Peyer's patch (tissue), 4 donors: ENCODE measurements at regions not wholly inside any gene's neighbourhood (a gene's known extent, or its start where the extent isn't known, plus 50 kb on each side); places are given as distances from the start of the nearest gene placed in this dataset.

Experiments used
- DNase-seq, 3 donors: peaks; one replicate each; pipeline ENCODE4 v3.0.0-alpha.2; 2017 to 2019
- H3K27ac ChIP-seq, 4 donors: fragments of 200-600 bp; sonication (generic); one replicate each; pipeline ENCODE4 v1.5.1; 2016 to 2019
- H3K27me3 ChIP-seq, 2 donors: fragments of 200-600 bp; sonication (generic); one replicate each; pipeline ENCODE4 v1.5.1; 2019
- H3K36me3 ChIP-seq, 3 donors: fragments of 200-600 bp; sonication (generic); one replicate each; pipeline ENCODE4 v1.5.1; 2016 to 2019
- H3K4me1 ChIP-seq, 4 donors: fragments of 200-600 bp; sonication (generic); one replicate each; pipeline ENCODE4 v1.5.1; 2016 to 2019
- H3K4me3 ChIP-seq, 4 donors: fragments of 200-600 bp; sonication (generic); 1 replicate in 3 of 4; 2 replicates in 1 of 4; pipeline ENCODE4 v1.5.1; 2016 to 2019; ENCODE audit warnings: mild to moderate bottlenecking in 1 of 4
- H3K9me3 ChIP-seq, 4 donors: fragments of 200-600 bp; sonication (generic); one replicate each; pipeline ENCODE4 v1.5.1; 2016 to 2019; ENCODE audit warnings: mild to moderate bottlenecking in 1 of 4
- CTCF ChIP-seq, 6 experiments: fragments of 450-650 bp in 4 of 6; fragments of 200-600 bp in 2 of 6; sonication (generic) in 1 of 6; IDR thresholded peaks; one replicate each; pipeline ENCODE4 v1.5.1; 2017 to 2019; ENCODE audit warnings: antibody characterized with exemption in 6 of 6, mild to moderate bottlenecking in 3 of 6, moderate library complexity in 1 of 6
- POLR2A ChIP-seq, 2 donors: fragments of 450-650 bp; IDR thresholded peaks; one replicate each; pipeline ENCODE4 v1.5.1; 2017; ENCODE audit warnings: antibody characterized with exemption in 2 of 2, mild to moderate bottlenecking in 2 of 2, moderate library complexity in 2 of 2

GRCh38 chr14:85154714-85155113, 375.2 kb upstream of the FLRT2 start:
- Histone ChIP-seq H3K4me3 (no peak overlapping the region), H3K4me1 (no peaks in the 10 kb centered on the region), H3K36me3 (no peaks in the 10 kb centered on the region), H3K27me3 (no peaks in the 10 kb centered on the region), H3K27ac (no peak overlapping the region), H3K9me3 (no peaks in the 10 kb centered on the region)
- TF ChIP-seq POLR2A (IDR thresholded peaks at IDR 0.05) (no peak), CTCF (IDR thresholded peaks at IDR 0.05) (no peak)
- no peak for DNase-seq

- H3K4me1 ChIP-seq: no peaks in the 10 kb centered on the region
- H3K27ac ChIP-seq: no peak overlapping the region
- no peaks in the 10 kb centered on the region for H3K36me3 ChIP-seq
- H3K4me3 ChIP-seq: no peak overlapping the region
- no peaks in the 10 kb centered on the region for H3K9me3 ChIP-seq
- DNase-seq: no peak
- H3K27me3 ChIP-seq: no peaks in the 10 kb centered on the region
- TF ChIP-seq CTCF (IDR thresholded peaks at IDR 0.05) (no peak), POLR2A (IDR thresholded peaks at IDR 0.05) (no peak)
These were observed 373.6 kb upstream of the FLRT2 start for GRCh38 chr14:85156319-85156718.

GRCh38 chr14:85159726-85160125, 370.2 kb upstream of the FLRT2 start:
- Histone ChIP-seq H3K27ac (no peak overlapping the region), H3K4me1 (no peaks in the 10 kb centered on the region), H3K36me3 (no peaks in the 10 kb centered on the region), H3K27me3 (no peaks in the 10 kb centered on the region), H3K4me3 (no peak overlapping the region), H3K9me3 (no peaks in the 10 kb centered on the region)
- TF ChIP-seq POLR2A (IDR thresholded peaks at IDR 0.05) (no peak), CTCF (IDR thresholded peaks at IDR 0.05) (no peak)
- no peak for DNase-seq

GRCh38 chr14:85165094-85165493, 364.9 kb upstream of the FLRT2 start:
- Histone ChIP-seq H3K36me3 (no peaks in the 10 kb centered on the region), H3K27ac (no peak overlapping the region), H3K4me3 (no peak overlapping the region), H3K4me1 (no peaks in the 10 kb centered on the region), H3K27me3 (no peaks in the 10 kb centered on the region), H3K9me3 (no peaks in the 10 kb centered on the region)
- no peak for TF ChIP-seq CTCF (IDR thresholded peaks at IDR 0.05)
- no peak for TF ChIP-seq POLR2A (IDR thresholded peaks at IDR 0.05)
- DNase-seq: no peak

- no peak for TF ChIP-seq POLR2A (IDR thresholded peaks at IDR 0.05)
- no peak for TF ChIP-seq CTCF (IDR thresholded peaks at IDR 0.05)
- H3K36me3 ChIP-seq: no peaks in the 10 kb centered on the region
- H3K27ac ChIP-seq: no peak overlapping the region
- H3K9me3 ChIP-seq: no peaks in the 10 kb centered on the region
- H3K27me3 ChIP-seq: no peaks in the 10 kb centered on the region
- H3K4me1 ChIP-seq: no peaks in the 10 kb centered on the region
- no peak overlapping the region for H3K4me3 ChIP-seq
- no peak for DNase-seq
These were observed 360.6 kb upstream of the FLRT2 start for GRCh38 chr14:85169381-85169780.

- Histone ChIP-seq H3K27me3 (no peaks in the 10 kb centered on the region), H3K4me3 (no peak overlapping the region), H3K9me3 (no peaks in the 10 kb centered on the region), H3K4me1 (no peaks in the 10 kb centered on the region), H3K27ac (no peak overlapping the region), H3K36me3 (no peaks in the 10 kb centered on the region)
- no peak for DNase-seq
- TF ChIP-seq CTCF (IDR thresholded peaks at IDR 0.05): no peak
- no peak for TF ChIP-seq POLR2A (IDR thresholded peaks at IDR 0.05)
These were observed 357.7 kb upstream of the FLRT2 start for GRCh38 chr14:85172290-85172689.
